Cortex of kidney (tissue), 1 donor: ENCODE measurements at regions not wholly inside any gene's neighbourhood (a gene's known extent, or its start where the extent isn't known, plus 50 kb on each side); places are given as distances from the start of the nearest gene placed in this dataset.
"Not testable (repeated sequence)": the region's sequence is repeated elsewhere in the genome, so short reads cannot be mapped to it uniquely, and the experiment has no call there.

Experiments
- DNase-seq: peaks from one replicate; lab custom pipeline; 2025; lab: John Stamatoyannopoulos, UW

DNA sequence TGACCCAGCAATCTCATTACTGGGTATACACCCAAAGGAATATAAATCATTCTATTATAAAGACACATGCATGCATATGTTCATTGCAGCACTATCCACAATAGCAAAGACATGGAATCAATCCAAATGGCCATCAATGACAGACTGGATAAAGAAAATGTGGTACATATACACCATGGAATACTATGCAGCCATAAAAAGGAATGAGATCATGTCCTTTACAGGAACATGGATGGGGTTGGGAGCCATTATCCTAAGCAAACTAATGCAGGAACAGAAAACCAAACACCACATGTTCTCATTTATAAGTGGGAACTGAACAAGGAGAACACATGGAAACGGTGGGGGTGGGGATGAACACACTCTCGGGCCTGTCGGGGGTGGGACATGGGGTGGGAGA is 129.2 kb upstream of the STK26 start:
- not testable (repeated sequence) for DNase-seq

DNA sequence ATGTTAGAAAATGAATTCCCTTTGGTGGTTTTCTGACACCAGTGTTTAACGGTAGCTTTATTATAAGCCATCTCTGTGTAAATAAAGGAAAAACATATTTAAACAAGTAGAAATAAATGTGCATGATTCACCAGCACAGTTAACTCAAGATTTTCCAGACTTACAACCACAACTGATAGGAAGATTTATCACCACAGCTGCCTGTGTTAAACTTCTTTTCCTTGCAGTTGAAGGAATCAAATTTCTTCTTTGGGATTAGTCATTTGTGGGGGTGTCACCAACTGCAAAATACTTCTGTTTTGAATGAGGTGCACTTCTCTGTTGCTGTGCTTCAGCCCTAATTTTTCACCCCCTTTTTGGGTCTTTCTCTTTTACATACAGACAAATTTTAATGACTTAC is 128.1 kb upstream of the STK26 start:
- DNase-seq, result no peak

DNA sequence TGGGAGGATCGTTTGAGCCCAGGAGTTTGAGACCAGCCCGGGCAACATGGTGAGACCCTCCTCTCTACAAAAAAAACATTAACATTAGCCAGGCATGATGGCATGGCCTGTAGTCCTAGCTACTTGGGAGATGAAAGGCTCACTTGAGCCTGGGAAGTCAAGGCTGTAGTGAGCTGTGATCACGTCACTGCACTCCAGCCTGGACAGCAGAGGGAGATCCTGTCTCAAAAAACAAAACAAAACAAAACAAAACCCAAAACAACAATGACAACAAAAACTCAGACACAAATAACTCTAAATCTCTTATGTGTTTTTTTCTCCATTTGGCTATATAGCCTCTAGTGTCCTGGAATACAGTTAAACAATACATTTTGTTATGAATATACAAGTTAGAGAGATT is 127.3 kb upstream of the STK26 start:
- no peak for DNase-seq

DNA sequence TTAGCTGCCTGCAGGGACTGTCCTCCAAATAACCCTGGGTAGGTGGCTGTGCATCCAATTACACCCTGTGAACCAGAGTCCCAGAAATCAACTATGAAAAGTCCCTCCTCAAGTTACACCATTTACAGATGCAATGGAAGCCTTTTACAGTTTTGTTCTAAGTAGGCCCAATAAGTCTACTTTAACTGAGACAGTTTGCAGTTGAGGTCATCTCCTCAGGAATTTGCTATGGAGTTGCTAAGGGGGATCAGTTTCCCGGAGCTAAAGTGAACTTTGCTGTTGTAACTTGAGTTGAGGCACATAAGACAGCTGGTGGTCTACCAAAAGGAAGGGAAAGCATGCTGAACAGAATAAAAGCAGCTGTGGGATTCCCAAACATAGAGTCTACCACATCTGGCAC is 121.6 kb upstream of the STK26 start:
- DNase-seq, result no peak

DNA sequence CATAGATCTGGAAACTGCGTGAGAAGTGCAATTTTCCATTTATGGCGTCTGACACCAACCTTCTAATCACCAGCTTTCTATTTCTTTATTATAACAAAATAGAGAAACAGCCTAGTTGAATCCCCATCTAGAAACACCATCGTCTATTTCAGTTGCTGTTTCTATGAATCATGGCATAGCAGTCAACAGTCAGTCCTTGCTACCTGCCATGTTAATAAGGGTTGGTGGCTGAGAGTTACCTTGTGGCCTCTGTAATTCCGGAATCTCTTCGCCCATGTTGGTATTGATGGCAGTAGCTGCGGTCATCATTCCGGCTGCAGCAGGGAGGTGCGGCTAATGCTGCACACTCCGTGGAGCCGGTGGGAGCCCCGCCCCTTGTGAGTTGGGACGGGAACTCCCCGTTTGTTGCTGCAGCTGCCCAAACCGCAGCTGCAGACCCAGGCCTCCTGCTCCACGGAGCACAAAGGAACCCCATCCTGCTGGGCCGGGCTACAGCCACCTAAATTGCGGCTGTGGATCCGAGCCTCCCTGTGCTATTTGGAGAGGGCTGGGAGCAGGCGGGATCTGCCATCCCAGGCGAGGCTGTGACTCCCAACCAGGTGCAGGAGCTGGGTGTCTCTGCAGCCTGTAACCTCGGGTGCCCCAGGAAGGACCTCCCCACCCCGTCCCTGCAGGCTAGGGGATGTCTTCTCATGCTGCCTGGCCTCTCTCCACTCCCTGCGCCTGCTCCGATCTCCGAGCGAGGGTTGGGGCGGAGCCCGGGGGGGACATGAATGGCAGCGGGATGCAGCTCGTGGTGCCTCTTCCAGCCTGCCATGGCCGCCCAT is 115.4 kb upstream of the STK26 start:
- no peak for DNase-seq

DNA sequence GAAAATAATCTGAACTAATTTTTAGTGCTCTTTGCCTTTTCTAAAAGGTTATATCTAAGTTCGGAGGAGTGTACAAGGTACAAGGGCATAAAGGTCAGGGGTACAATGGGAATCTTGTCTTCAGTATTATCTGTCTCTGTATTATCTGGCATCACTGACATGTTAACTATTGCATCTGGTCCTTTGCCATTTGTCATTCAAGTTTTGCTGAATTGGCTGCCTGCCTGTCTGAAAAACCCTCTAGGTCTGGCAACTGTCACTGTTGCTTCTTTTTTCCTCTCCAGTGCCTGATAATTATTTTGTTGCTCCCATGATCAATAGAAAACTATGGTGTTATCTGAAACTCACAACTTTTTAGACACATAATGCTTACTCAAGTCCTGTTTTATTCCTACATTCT is 112.5 kb upstream of the STK26 start:
- no peak for DNase-seq

DNA sequence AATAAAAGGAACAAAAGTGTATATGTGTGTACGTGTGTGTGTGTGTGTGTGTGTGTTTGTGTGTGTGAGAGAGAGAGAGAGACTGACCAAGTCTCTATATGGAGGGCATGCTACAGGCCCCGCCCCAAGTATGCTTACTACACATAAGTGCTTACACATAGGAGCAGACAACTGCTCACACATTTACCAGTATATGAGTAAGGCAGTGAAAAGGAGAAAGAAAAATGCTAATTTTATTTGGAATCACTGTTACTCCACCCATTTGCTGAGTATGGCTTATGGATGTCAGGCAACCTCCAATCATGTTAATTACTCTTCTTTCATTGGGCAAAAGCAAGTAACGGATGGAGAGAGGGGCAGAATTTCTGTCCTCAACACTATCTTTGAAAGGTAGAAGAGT is 107.6 kb upstream of the STK26 start:
- no peak for DNase-seq

DNA sequence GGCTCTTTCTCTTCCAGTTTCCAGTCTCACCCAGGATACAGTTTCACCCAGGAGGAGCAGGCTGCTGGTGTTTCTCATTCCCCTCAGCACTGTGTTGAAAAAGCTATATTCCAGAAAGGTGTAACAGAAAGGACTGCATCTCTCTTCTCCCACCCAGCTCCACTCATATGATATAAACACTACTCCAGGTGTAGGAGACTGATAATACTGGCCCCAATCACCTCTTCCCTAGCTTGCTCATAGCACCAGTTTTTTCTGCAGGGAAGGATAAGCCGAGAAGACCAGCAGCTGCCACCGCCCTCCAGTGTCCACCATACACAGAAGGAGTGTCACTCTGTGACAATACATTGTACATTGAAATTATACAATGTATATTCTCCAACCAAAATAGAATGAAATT is 105.5 kb upstream of the STK26 start:
- DNase-seq, result no peak

DNA sequence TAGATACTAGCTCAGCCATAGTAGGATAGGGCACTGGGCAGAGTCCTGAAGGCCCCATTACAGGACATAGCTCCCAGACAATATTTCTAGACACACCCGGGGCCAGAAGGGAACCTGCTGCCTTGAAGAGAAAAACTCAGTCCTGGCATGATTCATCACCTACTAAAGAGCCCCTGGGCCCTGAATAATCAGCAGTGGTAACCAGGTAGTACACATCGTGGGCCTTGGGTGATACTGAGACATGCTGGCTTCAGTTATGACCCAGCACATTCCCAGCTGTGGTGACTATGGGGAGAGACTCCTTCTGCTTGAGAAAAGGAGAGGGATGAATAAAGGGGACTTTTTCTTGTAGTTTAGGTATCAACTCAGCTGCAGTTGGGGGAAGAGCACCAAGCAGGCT is 104.3 kb upstream of the STK26 start:
- DNase-seq, result no peak

DNA sequence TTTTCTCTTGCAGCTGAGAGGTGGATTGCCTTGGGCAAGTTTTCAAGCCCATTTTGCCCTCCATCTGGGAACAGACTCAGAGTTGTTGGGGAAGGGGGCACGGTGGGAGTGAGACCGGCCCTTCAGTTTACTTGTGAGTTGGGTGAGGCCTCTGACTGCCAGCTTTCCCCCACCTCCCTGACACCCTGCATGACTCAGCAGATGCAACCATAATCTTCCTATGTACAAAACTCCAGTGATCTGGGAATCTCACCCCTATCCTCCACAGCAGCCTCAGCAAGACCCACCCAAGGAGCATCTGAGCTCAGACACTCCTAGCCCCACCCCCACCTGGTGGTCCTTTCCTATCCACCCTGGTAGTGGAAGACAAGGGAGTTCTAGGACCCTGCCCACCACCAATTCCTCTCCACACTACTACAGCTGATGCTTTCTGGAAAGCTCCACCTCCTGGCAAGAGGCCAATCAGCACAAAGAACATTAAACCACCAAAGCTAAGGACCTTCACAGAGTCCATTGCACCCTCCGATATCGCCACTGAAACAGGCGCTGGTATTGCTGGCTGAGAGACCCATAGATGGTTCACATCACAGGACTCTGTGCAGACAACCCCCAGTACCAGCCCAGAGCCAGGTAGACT is 99.4 kb upstream of the STK26 start:
- DNase-seq, result no peak

DNA sequence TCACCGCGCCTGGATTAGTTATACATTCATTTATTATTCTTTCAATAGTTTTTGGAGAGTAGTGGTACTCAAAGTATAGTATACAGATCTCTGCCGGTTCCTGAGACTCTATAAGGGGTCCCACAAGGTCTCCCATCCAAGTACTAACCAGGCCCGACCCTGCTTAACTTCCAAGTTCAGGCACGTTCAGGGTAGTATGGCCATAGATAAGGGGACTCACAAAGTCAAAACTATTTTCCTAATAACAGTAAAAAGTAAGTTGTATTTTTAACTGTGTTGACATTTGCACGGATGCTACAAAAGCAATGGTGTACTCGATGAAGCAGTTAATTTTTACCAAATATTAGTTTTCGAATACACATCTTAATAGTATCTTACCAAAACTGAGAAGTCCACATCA is 84.4 kb upstream of the STK26 start:
- no peak for DNase-seq

DNA sequence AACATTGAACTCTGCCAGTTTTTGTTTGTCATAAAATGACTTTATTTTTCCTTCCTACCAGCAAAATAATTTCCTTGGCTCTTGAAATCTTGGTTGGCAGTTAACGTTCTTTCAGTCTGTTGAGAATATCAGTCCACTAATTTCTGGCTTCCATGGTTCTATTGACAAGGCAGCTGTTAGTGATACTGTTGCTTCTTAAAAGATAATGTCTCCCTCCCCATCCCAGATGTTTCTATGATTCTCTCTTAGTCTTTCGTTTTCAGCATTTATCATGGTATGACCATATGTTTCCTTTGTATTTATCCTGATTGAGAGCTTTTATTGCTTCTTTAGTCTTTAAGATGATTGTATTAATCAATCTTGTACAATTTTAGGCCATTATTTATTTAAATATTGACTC is 81.1 kb upstream of the STK26 start:
- DNase-seq, result no peak

DNA sequence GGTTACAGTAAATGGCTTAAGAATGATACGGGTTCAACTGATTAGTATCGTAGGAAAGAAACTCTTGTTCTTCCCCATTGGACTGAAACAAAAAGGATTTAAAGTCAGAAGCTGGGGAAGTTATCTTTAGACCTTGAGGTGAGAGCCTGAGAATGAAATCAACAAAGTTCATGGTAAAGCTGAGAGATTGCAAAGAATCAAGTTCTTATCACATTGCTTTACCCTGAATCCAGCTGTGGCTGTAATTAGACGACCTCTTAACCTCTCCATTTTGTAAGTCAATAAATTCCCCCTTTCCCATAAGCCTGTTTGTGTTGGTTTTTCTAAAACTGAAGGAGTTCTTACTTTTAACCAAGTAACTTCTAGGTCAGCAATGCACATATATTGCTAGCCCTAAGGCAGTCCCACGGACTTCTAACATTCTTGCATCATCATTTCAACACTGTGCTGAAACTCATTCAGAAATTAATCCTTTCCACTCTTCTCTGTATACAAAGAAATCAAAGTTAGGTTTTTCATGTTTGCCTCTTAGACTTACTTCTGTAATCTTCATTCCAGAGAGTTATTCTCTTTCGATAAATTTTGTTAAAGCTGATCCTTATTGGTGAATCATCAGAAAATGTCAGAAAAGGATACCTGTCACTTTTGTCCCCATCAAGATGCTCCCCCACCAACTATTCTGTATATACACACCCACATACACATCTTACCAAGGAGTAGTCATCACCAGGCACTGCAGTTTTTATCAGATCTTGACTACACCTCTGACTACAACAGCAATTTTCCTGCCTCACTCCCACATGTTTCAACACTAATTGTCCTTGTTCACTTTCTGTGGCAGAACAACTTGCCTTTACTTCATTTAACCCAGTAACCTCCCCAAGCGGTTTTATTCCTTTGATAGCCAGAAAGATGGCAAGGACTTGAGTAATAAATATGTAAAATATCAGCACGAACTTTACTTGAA is 77.9 kb upstream of the STK26 start:
- no peak for DNase-seq

DNA sequence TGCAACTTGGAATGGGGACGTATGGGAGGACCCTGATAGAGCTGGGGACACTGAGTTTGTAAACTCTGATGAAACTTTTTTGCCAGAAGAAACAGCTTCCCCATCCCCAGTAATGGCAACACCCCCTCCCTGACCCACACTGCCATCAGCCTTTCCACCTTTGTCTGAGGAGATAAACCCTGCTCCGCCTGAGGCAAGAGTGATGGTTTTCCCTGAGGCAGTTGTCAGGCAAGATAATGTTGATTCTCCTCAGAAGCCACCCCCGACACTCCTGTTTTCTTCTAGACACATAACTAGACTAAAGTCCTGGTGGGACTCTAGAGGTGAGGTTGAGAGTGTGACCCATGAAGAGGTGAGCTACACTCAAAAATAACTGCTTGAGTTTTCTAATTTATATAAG is 71.9 kb upstream of the STK26 start:
- DNase-seq, result no peak

DNA sequence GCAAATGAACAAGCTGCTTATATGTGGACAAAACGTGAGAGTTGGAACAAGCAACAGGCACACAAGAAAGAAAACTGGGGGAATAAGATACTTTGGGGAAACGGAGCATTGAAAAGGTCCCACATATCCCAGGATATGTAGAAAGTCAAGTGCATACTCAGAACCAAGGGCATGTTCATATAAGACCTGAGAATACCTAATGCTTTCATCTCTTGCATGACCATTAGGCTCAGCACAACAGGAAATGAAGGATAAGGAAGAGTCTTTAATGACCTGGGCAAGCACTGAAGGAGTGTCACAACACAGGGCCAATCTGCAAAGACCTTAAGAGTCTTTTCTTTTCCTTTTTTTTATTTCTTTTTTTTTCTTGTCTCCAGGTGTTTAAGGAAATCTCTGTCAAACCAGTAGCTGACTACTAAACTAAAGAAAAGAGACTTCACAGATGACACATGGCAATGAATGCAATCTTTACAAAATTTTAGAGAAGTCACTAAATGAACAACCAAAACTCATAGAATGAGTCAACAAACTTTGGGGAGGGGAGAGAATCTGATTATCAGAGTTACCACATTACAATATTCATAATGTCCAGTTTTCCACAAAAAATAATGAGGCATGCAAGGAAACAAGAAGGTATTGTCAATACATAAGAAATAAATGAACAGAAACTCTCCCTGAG is 67.9 kb upstream of the STK26 start:
- no peak for DNase-seq

DNA sequence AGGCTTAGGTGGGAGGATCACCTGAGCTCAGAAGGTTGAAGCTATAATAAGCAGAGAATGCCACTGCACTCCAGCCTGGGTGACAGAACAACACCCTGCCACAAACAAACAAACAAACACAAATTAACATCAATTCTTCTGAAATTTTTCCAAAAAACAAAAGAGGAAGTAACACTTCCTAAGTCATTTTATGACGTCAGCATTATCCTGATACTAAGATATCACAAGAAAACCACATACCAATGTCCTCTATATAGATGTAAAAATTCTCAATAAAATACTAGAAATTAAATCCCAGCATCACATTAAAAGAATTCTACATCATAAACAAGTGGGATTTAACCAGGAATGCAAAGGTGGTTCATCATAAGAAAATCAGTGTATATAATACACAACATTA is 64.4 kb upstream of the STK26 start:
- no peak for DNase-seq

DNA sequence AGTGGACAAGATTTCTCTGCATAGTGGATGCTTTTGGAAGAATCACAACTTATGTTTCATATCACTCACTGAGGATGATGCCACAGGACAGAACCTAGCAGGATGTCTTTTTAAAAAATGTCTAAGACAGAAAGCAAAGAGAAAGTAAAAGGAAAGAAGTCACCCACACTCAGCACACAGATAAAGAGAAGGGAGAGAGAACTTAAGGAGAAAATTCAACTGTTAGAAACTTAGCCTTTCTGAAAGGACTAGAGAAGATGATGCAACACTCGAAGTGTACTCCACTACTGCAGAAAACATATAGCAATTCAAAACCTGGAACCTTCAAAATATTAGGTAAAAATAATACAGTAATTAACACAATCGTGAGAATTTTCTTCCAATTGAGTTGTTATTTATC is 52.8 kb upstream of the STK26 start:
- DNase-seq, result no peak
